ENCODE measurements at regions not wholly inside any gene's neighbourhood (a gene's known extent, or its start where the extent isn't known, plus 50 kb on each side); places are given as distances from the start of the nearest gene placed in this dataset.

GRCh38 chr10:47099474-47099873 lies 188.2 kb downstream of the PTPN20 start:
- no peak overlapping the region for H3K9ac ChIP-seq (ENCODE audit: low read length)
- no peaks in the 10 kb centered on the region for H4K20me1 ChIP-seq (ENCODE audit: insufficient read depth)
- H3K36me3 ChIP-seq (ENCODE audit: insufficient read depth, low read length) = no peaks in the 10 kb centered on the region
- TF ChIP-seq EP300 (conservative IDR thresholded peaks at IDR 0.05; ENCODE audit: poor library complexity, severe bottlenecking) (no peak), REST (IDR thresholded peaks at IDR 0.05; ENCODE audit: borderline replicate concordance) (no peak), EZH2 (IDR thresholded peaks at IDR 0.05; ENCODE audit: borderline replicate concordance, insufficient read depth, low read length, poor library complexity, severe bottlenecking) (no peak), POLR2AphosphoS5 (IDR thresholded peaks at IDR 0.05) (no peak), RAD21 (conservative IDR thresholded peaks at IDR 0.05) (no peak), TAF1 (IDR thresholded peaks at IDR 0.05; ENCODE audit: low read depth) (no peak), MXI1 (conservative IDR thresholded peaks at IDR 0.05; ENCODE audit: poor library complexity, severe bottlenecking) (no peak), SMC3 (conservative IDR thresholded peaks at IDR 0.05; ENCODE audit: poor library complexity) (no peak)
- TF ChIP-seq, protein P1, sequence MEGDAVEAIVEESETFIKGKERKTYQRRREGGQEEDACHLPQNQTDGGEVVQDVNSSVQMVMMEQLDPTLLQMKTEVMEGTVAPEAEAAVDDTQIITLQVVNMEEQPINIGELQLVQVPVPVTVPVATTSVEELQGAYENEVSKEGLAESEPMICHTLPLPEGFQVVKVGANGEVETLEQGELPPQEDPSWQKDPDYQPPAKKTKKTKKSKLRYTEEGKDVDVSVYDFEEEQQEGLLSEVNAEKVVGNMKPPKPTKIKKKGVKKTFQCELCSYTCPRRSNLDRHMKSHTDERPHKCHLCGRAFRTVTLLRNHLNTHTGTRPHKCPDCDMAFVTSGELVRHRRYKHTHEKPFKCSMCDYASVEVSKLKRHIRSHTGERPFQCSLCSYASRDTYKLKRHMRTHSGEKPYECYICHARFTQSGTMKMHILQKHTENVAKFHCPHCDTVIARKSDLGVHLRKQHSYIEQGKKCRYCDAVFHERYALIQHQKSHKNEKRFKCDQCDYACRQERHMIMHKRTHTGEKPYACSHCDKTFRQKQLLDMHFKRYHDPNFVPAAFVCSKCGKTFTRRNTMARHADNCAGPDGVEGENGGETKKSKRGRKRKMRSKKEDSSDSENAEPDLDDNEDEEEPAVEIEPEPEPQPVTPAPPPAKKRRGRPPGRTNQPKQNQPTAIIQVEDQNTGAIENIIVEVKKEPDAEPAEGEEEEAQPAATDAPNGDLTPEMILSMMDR (IDR thresholded peaks at IDR 0.05; ENCODE audit: poor library complexity, severe bottlenecking) = no peak
- no peaks in the 10 kb centered on the region for H3K27me3 ChIP-seq (ENCODE audit: insufficient read depth, low read depth, low read length)
- no peak overlapping the region for H3K4me3 ChIP-seq (ENCODE audit: low read length)
- H3K79me2 ChIP-seq (replicated peaks; ENCODE audit: insufficient read depth, low read length) = no peaks in the 10 kb centered on the region
- no peaks in the 10 kb centered on the region for H3F3A ChIP-seq (ENCODE audit: insufficient read depth, low read length, poor library complexity, severe bottlenecking)
- no peak overlapping the region for H3K27ac ChIP-seq (ENCODE audit: low read length)
- no peak overlapping the region for H2AFZ ChIP-seq (ENCODE audit: low read depth, low read length)
- no peaks in the 10 kb centered on the region for H3K9me2 ChIP-seq (ENCODE audit: insufficient read depth, low read length)
- H3K4me2 ChIP-seq (ENCODE audit: low read length) = no peak overlapping the region
- no peaks in the 10 kb centered on the region for H3K9me3 ChIP-seq (ENCODE audit: low read length)

GRCh38 chr10:47101196-47101595 lies 190.0 kb downstream of the PTPN20 start:
- H3K9me2 ChIP-seq (ENCODE audit: insufficient read depth, low read length) = no peaks in the 10 kb centered on the region
- no peak overlapping the region for H3K4me2 ChIP-seq (ENCODE audit: low read length)
- H3K27me3 ChIP-seq (ENCODE audit: insufficient read depth, low read depth, low read length) = no peaks in the 10 kb centered on the region
- no peaks in the 10 kb centered on the region for H3K36me3 ChIP-seq (ENCODE audit: insufficient read depth, low read length)
- H3K9me3 ChIP-seq (ENCODE audit: low read length) = no peaks in the 10 kb centered on the region
- H4K20me1 ChIP-seq (ENCODE audit: insufficient read depth) = no peaks in the 10 kb centered on the region
- H3K79me2 ChIP-seq (replicated peaks; ENCODE audit: insufficient read depth, low read length) = no peaks in the 10 kb centered on the region
- H3K27ac ChIP-seq (ENCODE audit: low read length) = no peak overlapping the region
- no peak for TF ChIP-seq SMC3 (conservative IDR thresholded peaks at IDR 0.05; ENCODE audit: poor library complexity)
- H3F3A ChIP-seq (ENCODE audit: insufficient read depth, low read length, poor library complexity, severe bottlenecking) = no peaks in the 10 kb centered on the region
- H3K9ac ChIP-seq (ENCODE audit: low read length) = no peak overlapping the region
- no peak overlapping the region for H2AFZ ChIP-seq (ENCODE audit: low read depth, low read length)
- H3K4me3 ChIP-seq (ENCODE audit: low read length) = no peak overlapping the region

GRCh38 chr10:47101807-47102206 lies 190.6 kb downstream of the PTPN20 start:
- Histone ChIP-seq H3F3A (ENCODE audit: insufficient read depth, low read length, poor library complexity, severe bottlenecking) (no peaks in the 10 kb centered on the region), H3K79me2 (replicated peaks; ENCODE audit: insufficient read depth, low read length) (no peaks in the 10 kb centered on the region), H3K9me2 (ENCODE audit: insufficient read depth, low read length) (no peaks in the 10 kb centered on the region), H2AFZ (ENCODE audit: low read depth, low read length) (no peak overlapping the region), H3K27ac (ENCODE audit: low read length) (no peak overlapping the region), H3K27me3 (ENCODE audit: insufficient read depth, low read depth, low read length) (no peaks in the 10 kb centered on the region), H3K4me3 (ENCODE audit: low read length) (no peak overlapping the region), H4K20me1 (ENCODE audit: insufficient read depth) (no peaks in the 10 kb centered on the region), H3K9ac (ENCODE audit: low read length) (no peak overlapping the region), H3K9me3 (ENCODE audit: low read length) (no peaks in the 10 kb centered on the region), H3K36me3 (ENCODE audit: insufficient read depth, low read length) (no peaks in the 10 kb centered on the region), H3K4me2 (ENCODE audit: low read length) (no peak overlapping the region)
- TF ChIP-seq TAF1 (IDR thresholded peaks at IDR 0.05; ENCODE audit: low read depth) (no peak), EZH2 (IDR thresholded peaks at IDR 0.05; ENCODE audit: borderline replicate concordance, insufficient read depth, low read length, poor library complexity, severe bottlenecking) (no peak), POLR2AphosphoS5 (IDR thresholded peaks at IDR 0.05) (no peak), EP300 (conservative IDR thresholded peaks at IDR 0.05; ENCODE audit: poor library complexity, severe bottlenecking) (no peak), SMC3 (conservative IDR thresholded peaks at IDR 0.05; ENCODE audit: poor library complexity) (no peak), RAD21 (conservative IDR thresholded peaks at IDR 0.05) (no peak), REST (IDR thresholded peaks at IDR 0.05; ENCODE audit: borderline replicate concordance) (no peak), MXI1 (conservative IDR thresholded peaks at IDR 0.05; ENCODE audit: poor library complexity, severe bottlenecking) (no peak)
- TF ChIP-seq, protein P1 (IDR thresholded peaks at IDR 0.05; ENCODE audit: poor library complexity, severe bottlenecking) = no peak

Measured in neural cell (in vitro differentiated cells).